OCI-LY7 (cell line): ENCODE measurements at regions not wholly inside any gene's neighbourhood (a gene's known extent, or its start where the extent isn't known, plus 50 kb on each side); places are given as distances from the start of the nearest gene placed in this dataset.

Source experiments
- BruUV-seq: library from RNA; stranded (reverse); fragments of 400-500 nt; replicated peaks from 2 replicates; lab custom pipeline; 2021; lab: Mats Ljungman, UMichigan
- CTCF ChIA-PET: fragments of 300-600 bp; sonication (Branson Sonifier 250); formaldehyde crosslinking; loops from one replicate; lab custom pipeline; 2022; ENCODE audit warnings: antibody characterized with exemption; ENCODE audit not compliant: unreplicated experiment; lab: Charles Lee
- POLR2A ChIA-PET: fragments of 300-600 bp; sonication (Branson Sonifier 250); formaldehyde crosslinking; loops from one replicate; lab custom pipeline; 2022; ENCODE audit warnings: antibody characterized with exemption; lab: Charles Lee
- DNase-seq: peaks from one replicate; pipeline ENCODE4 v3.0.0-alpha.2; 2015; ENCODE audit warnings: low spot score
- H2AFZ ChIP-seq: fragments of 200-600 bp; sonication (generic), shearing (Covaris generic); 2 replicates; pipeline ENCODE4 v1.6.1; 2014; ENCODE audit warnings: mild to moderate bottlenecking, antibody characterized with exemption, low read length, moderate library complexity
- H3K27ac ChIP-seq: fragments of 200-600 bp; sonication (generic); 2 replicates; pipeline ENCODE4 v1.5.1; 2014; ENCODE audit warnings: mixed run types, low read depth, mild to moderate bottlenecking, moderate library complexity, low read length, inconsistent platforms; ENCODE audit not compliant: poor library complexity, severe bottlenecking
- H3K36me3 ChIP-seq: fragments of 200-600 bp; sonication (generic); 2 replicates; pipeline ENCODE4 v1.6.1; 2014; ENCODE audit warnings: mild to moderate bottlenecking, antibody characterized with exemption, low read length, moderate library complexity, mixed read lengths; ENCODE audit not compliant: insufficient read depth
- H3K4me1 ChIP-seq: fragments of 200-600 bp; sonication (generic); 2 replicates; pipeline ENCODE4 v1.5.1; 2014; ENCODE audit warnings: mild to moderate bottlenecking, low read length; ENCODE audit not compliant: insufficient read depth, poor library complexity, severe bottlenecking
- H3K4me2 ChIP-seq: fragments of 200-600 bp; sonication (generic); 2 replicates; pipeline ENCODE4 v1.6.1; 2014; ENCODE audit warnings: mild to moderate bottlenecking, low read length
- H3K4me3 ChIP-seq: fragments of 200-600 bp; sonication (generic); 2 replicates; pipeline ENCODE4 v1.5.1; 2014; ENCODE audit warnings: mild to moderate bottlenecking, low read depth, low read length; ENCODE audit not compliant: poor library complexity, severe bottlenecking
- H3K79me2 ChIP-seq: fragments of 200-600 bp; sonication (generic); 2 replicates; pipeline ENCODE4 v1.6.1; 2016; ENCODE audit warnings: low read depth, mild to moderate bottlenecking, low read length, moderate library complexity, mixed read lengths; ENCODE audit not compliant: insufficient read depth
- H3K9me2 ChIP-seq: fragments of 200-600 bp; sonication (generic); 2 replicates; pipeline ENCODE4 v1.6.1; 2016; ENCODE audit warnings: mild to moderate bottlenecking, low read length, mixed read lengths; ENCODE audit not compliant: insufficient read depth
- H3K9me3 ChIP-seq: fragments of 200-600 bp; sonication (generic); 2 replicates; pipeline ENCODE4 v1.6.1; 2014; ENCODE audit warnings: mild to moderate bottlenecking, mixed run types, low read length, mixed read lengths
- H4K20me1 ChIP-seq: fragments of 200-600 bp; sonication (generic); 2 replicates; pipeline ENCODE4 v1.6.1; 2014; ENCODE audit warnings: mild to moderate bottlenecking, antibody characterized with exemption, low read length, moderate library complexity, mixed read lengths; ENCODE audit not compliant: insufficient read depth
- EZH2phosphoT487 ChIP-seq: fragments of 200-600 bp; sonication (generic); IDR thresholded peaks from 2 replicates; pipeline ENCODE4 v1.6.1; 2018; ENCODE audit warnings: low read depth, borderline replicate concordance, mild to moderate bottlenecking, mixed run types, antibody characterized with exemption, low read length, moderate library complexity, mixed read lengths
- intact Hi-C: fragments of 100-400 bp; cut with micrococcal nuclease; formaldehyde crosslinking; loops from one replicate; pipeline ENCODE4 v1.10.0; 2022; ENCODE audit not compliant: unreplicated experiment
- TF ChIP-seq, protein P1 (sequence below): fragments of 200-600 bp; sonication (generic); conservative IDR thresholded peaks from 2 replicates; pipeline ENCODE4 v1.5.1; 2014; ENCODE audit warnings: mild to moderate bottlenecking, antibody characterized with exemption, low read length, moderate library complexity, mixed read lengths

DNA sequence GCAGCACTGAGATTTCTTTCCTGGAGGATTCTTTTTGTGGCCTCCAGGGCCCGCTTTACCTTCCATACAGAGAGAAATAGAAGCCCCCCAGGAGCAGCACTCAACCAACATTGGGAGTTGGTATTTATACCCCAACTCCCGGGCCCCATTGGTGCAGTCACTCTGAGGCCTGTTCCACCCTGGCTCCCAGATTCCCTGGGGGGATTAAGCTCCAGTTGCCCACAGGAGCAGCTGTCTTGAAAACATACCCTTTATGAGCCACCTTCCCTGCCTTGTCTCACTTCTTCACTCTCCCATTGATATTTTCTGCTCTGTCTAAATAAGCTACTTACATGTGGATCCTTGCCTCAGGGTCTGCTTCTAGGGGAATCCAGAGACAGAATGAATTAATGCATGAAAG, 167.8 kb downstream of the KATNIP start:
- no TSS peak for BruUV-seq
- Histone ChIP-seq H3K27ac (no peak overlapping the region), H3K4me1 (no peaks in the 10 kb centered on the region), H3K36me3 (no peaks in the 10 kb centered on the region), H3K4me2 (no peak overlapping the region), H3K79me2 (no peaks in the 10 kb centered on the region), H3K9me3 (no peaks in the 10 kb centered on the region), H3K9me2 (no peaks in the 10 kb centered on the region), H2AFZ (no peak overlapping the region), H4K20me1 (no peaks in the 10 kb centered on the region), H3K4me3 (no peak overlapping the region)
- POLR2A ChIA-PET, result interaction anchor here (0.6 kb wide), 1 partner anchor 1549 kb away, joined by 4 read pairs; no protein-coding TSS in a partner anchor
- TF ChIP-seq, protein P1, sequence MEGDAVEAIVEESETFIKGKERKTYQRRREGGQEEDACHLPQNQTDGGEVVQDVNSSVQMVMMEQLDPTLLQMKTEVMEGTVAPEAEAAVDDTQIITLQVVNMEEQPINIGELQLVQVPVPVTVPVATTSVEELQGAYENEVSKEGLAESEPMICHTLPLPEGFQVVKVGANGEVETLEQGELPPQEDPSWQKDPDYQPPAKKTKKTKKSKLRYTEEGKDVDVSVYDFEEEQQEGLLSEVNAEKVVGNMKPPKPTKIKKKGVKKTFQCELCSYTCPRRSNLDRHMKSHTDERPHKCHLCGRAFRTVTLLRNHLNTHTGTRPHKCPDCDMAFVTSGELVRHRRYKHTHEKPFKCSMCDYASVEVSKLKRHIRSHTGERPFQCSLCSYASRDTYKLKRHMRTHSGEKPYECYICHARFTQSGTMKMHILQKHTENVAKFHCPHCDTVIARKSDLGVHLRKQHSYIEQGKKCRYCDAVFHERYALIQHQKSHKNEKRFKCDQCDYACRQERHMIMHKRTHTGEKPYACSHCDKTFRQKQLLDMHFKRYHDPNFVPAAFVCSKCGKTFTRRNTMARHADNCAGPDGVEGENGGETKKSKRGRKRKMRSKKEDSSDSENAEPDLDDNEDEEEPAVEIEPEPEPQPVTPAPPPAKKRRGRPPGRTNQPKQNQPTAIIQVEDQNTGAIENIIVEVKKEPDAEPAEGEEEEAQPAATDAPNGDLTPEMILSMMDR, result no peak
- TF ChIP-seq EZH2phosphoT487, result no peak
- CTCF ChIA-PET, result no interaction called here
- intact Hi-C loops, result no loop called here
- no peak for DNase-seq

GRCh38 chr16:27718201-27719105, 168.5 kb downstream of the KATNIP start:
- intact Hi-C loops, result no loop called here
- POLR2A ChIA-PET, result no interaction called here

More at GRCh38 chr16:27718201-27719105, 168.5 kb downstream of the KATNIP start:
- TF ChIP-seq EZH2phosphoT487, result no peak
- TF ChIP-seq, protein P1, result no peak
- no peak for DNase-seq
- no peaks in the 10 kb centered on the region for H3K4me1 ChIP-seq
- CTCF ChIA-PET, result no interaction called here
- no peak overlapping the region for H3K27ac ChIP-seq
- H3K4me2 ChIP-seq, result no peak overlapping the region
- no peaks in the 10 kb centered on the region for H3K79me2 ChIP-seq
- no TSS peak for BruUV-seq
- no peaks in the 10 kb centered on the region for H4K20me1 ChIP-seq
- no peak overlapping the region for H2AFZ ChIP-seq
- no peak overlapping the region for H3K4me3 ChIP-seq
- no peaks in the 10 kb centered on the region for H3K9me3 ChIP-seq
- no peaks in the 10 kb centered on the region for H3K9me2 ChIP-seq
- H3K36me3 ChIP-seq, result no peaks in the 10 kb centered on the region
